Type B pancreatic cell (in vitro differentiated cells): ENCODE measurements at regions not wholly inside any gene's neighbourhood (a gene's known extent, or its start where the extent isn't known, plus 50 kb on each side); places are given as distances from the start of the nearest gene placed in this dataset.

Source experiments
- DNase-seq: peaks from one replicate; pipeline ENCODE4 v3.0.0; 2021; ENCODE audit warnings: mixed read lengths; ENCODE audit not compliant: unreplicated experiment; ENCODE audit errors: extremely low spot score
- H3K27ac Mint-ChIP-seq: 2 replicates; pipeline ENCODE4 v1.8.0; 2021; ENCODE audit warnings: mild to moderate bottlenecking, mixed read lengths
- H3K27me3 Mint-ChIP-seq: 2 replicates; pipeline ENCODE4 v1.8.0; 2021; ENCODE audit warnings: mixed read lengths
- H3K36me3 Mint-ChIP-seq: 2 replicates; pipeline ENCODE4 v1.8.0; 2021; ENCODE audit warnings: mixed read lengths
- H3K4me1 Mint-ChIP-seq: one replicate; pipeline ENCODE4 v1.8.0; 2021; ENCODE audit warnings: mixed read lengths; ENCODE audit not compliant: unreplicated experiment
- H3K4me3 Mint-ChIP-seq: 2 replicates; pipeline ENCODE4 v1.8.0; 2021; ENCODE audit warnings: mild to moderate bottlenecking, mixed read lengths
- H3K9me3 Mint-ChIP-seq: 2 replicates; pipeline ENCODE4 v1.8.0; 2021; ENCODE audit warnings: mixed read lengths
- TF ChIP-seq, protein P1 (sequence below): fragments of 200-600 bp; sonication (generic); conservative IDR thresholded peaks from 2 replicates; pipeline ENCODE4 v1.5.0; 2021; ENCODE audit warnings: antibody characterized with exemption, mild to moderate bottlenecking

DNA sequence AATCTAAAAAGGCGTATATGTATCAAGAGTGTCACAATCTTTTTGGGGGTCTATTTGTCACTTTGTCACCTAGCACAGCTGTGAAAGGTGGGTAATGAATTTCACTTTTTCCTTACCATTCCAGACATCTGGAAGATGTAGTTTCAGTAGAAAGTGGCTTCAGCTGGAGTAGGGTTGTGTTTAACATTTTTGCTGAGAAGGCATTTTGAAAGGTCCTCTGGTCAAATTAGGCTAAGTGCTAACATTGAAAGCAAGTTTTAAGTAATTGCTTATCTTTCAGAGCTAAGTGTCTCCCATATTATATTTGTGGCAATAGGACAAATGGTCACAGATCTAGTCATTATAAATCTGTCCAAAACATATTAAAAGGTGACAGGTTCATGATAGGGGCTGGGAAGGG, 542.1 kb upstream of the SPHKAP start:
- H3K36me3 Mint-ChIP-seq, result no peaks in the 10 kb centered on the region
- no peaks in the 10 kb centered on the region for H3K27me3 Mint-ChIP-seq
- no peaks in the 10 kb centered on the region for H3K4me1 Mint-ChIP-seq
- H3K9me3 Mint-ChIP-seq, result no peaks in the 10 kb centered on the region
- H3K27ac Mint-ChIP-seq, result no peak overlapping the region
- H3K4me3 Mint-ChIP-seq, result no peak overlapping the region
- TF ChIP-seq, protein P1, sequence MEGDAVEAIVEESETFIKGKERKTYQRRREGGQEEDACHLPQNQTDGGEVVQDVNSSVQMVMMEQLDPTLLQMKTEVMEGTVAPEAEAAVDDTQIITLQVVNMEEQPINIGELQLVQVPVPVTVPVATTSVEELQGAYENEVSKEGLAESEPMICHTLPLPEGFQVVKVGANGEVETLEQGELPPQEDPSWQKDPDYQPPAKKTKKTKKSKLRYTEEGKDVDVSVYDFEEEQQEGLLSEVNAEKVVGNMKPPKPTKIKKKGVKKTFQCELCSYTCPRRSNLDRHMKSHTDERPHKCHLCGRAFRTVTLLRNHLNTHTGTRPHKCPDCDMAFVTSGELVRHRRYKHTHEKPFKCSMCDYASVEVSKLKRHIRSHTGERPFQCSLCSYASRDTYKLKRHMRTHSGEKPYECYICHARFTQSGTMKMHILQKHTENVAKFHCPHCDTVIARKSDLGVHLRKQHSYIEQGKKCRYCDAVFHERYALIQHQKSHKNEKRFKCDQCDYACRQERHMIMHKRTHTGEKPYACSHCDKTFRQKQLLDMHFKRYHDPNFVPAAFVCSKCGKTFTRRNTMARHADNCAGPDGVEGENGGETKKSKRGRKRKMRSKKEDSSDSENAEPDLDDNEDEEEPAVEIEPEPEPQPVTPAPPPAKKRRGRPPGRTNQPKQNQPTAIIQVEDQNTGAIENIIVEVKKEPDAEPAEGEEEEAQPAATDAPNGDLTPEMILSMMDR, result no peak
- no peak for DNase-seq

DNA sequence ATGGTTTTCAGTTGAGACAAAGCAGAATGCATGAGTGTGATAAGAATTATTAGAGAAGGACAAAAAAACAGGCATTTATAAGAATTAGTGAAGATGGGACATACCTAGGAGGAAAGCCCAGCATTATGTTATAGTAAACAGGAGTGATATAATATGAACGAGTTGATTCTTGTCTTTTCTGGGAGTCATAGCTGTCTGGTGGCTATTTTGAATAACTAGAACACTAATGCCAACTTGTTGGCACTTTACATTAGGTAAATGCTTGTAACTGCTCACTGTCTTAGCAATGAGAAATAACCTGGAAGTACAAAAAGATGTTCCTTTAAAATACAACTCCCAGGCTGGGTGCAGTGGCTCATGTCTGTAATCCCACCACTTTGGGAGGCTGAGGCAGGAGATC, 540.8 kb upstream of the SPHKAP start:
- Mint-ChIP-seq H3K27ac (no peak overlapping the region), H3K4me1 (no peaks in the 10 kb centered on the region), H3K36me3 (no peaks in the 10 kb centered on the region), H3K9me3 (no peaks in the 10 kb centered on the region), H3K4me3 (no peak overlapping the region), H3K27me3 (no peaks in the 10 kb centered on the region)
- TF ChIP-seq, protein P1, result no peak
- no peak for DNase-seq

DNA sequence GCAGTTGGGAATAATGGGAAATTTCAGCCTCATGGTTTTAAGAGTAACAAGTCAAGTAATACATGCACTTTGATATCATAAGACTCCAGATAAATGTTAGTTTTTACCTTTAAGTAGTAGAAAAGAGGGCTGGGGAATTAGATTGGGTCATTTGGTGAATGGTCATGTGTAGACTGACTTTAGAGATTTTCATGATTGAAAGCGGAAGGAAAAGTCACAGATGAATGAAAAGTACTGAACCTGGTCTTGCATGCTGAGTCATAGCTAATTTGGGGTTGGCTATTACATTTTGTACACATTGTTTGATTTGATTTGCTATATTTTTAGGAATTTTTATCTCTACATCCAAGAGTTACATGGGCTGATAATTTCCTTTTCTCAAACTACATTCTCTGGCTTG, 539.4 kb upstream of the SPHKAP start:
- Mint-ChIP-seq H3K4me3 (no peak overlapping the region), H3K9me3 (no peaks in the 10 kb centered on the region), H3K4me1 (no peaks in the 10 kb centered on the region), H3K36me3 (no peaks in the 10 kb centered on the region), H3K27ac (no peak overlapping the region), H3K27me3 (no peaks in the 10 kb centered on the region)
- TF ChIP-seq, protein P1, result no peak
- no peak for DNase-seq

DNA sequence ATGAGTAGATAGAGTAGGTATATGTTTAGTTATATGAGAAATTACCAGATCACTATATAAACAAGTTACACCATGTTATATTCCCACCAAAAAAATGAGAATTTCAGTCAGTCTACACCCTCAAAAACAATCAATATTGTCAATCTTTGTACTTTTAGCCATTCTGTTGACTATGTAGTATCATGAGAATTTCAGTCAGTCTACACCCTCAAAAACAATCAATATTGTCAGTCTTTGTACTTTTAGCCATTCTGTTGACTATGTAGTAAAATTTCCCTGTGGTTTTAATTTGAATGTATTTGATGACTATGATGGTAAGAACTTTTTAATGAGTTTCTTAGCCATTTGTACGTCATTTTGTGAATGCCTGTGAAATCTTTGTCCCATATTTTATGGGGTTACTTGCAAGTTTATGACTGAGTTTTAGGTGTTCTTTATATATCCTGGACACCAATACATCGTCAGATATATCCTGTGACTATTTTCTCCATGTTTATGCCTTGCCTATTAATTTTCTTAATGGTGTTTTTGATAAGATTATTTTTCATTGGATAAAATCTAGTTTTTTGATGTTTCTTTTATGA, 528.4 kb upstream of the SPHKAP start:
- TF ChIP-seq, protein P1, result no peak
- Mint-ChIP-seq H3K9me3 (no peaks in the 10 kb centered on the region), H3K4me3 (no peak overlapping the region), H3K27me3 (peaks cover 9% of the 10 kb centered on the region), H3K27ac (no peak overlapping the region), H3K4me1 (no peaks in the 10 kb centered on the region), H3K36me3 (no peaks in the 10 kb centered on the region)
- DNase-seq, result no peak

DNA sequence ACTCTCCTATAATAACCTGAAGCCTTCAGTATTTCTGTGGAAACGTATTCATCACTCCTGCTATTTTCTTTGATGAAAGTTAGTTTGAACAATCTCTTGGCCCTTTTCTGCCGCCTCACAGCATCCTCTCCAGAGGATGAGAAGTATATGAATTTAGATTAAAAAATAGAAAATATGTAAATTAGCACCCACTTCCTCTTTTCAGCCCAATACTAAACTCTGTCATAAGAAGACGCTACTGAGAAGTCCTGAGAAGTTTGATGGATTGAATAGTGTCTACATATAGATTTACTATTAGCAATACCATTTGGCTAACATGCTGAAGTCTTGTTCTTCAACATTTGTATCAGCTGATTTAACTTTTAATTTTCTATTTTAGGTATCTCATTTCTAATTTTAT, 526.4 kb upstream of the SPHKAP start:
- H3K27ac Mint-ChIP-seq, result no peak overlapping the region
- no peak for DNase-seq
- H3K4me1 Mint-ChIP-seq, result no peaks in the 10 kb centered on the region
- H3K4me3 Mint-ChIP-seq, result no peak overlapping the region
- TF ChIP-seq, protein P1, result no peak
- peaks cover 12% of the 10 kb centered on the region for H3K27me3 Mint-ChIP-seq
- no peaks in the 10 kb centered on the region for H3K36me3 Mint-ChIP-seq
- no peaks in the 10 kb centered on the region for H3K9me3 Mint-ChIP-seq

DNA sequence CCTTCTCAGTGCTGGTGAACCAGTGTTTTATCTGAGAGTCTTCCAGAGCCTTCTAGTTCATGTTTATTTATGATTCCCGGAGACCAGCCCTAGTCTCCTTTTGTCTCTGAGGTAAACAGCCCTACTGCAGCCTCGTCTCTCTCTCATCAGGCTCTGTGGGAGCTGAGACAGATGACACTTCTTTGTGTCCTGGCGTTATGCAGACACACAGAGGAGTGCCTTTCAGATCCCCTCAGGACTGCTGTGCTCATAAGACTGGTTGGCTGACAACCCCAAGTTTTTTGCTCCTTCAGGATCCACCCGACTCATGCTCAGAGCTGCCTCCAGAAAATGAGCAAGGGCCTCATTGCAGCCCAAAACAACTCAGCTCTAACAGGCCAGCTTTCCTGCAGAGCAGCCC, 523.8 kb upstream of the SPHKAP start:
- no peak for DNase-seq
- H3K9me3 Mint-ChIP-seq, result no peaks in the 10 kb centered on the region

More for the DNA sequence above, 523.8 kb upstream of the SPHKAP start:
- Mint-ChIP-seq H3K27me3 (peaks cover 12% of the 10 kb centered on the region), H3K4me3 (no peak overlapping the region), H3K4me1 (peaks cover 5% of the 10 kb centered on the region), H3K27ac (no peak overlapping the region), H3K36me3 (no peaks in the 10 kb centered on the region)
- TF ChIP-seq, protein P1, result no peak
